Mucosa of stomach (tissue), 1 donor: ENCODE measurements at regions not wholly inside any gene's neighbourhood (a gene's known extent, or its start where the extent isn't known, plus 50 kb on each side); places are given as distances from the start of the nearest gene placed in this dataset.

Experiments used
- H3K27me3 ChIP-seq: one replicate; pipeline ENCODE4 v1.7.0; 2013; ENCODE audit warnings: mild to moderate bottlenecking, low read length; ENCODE audit not compliant: control insufficient read depth, insufficient read depth
- H3K36me3 ChIP-seq: one replicate; pipeline ENCODE4 v1.7.0; 2013; ENCODE audit warnings: low read length; ENCODE audit not compliant: control insufficient read depth, insufficient read depth
- H3K4me1 ChIP-seq: one replicate; pipeline ENCODE4 v1.7.0; 2013; ENCODE audit warnings: mild to moderate bottlenecking, low read length; ENCODE audit not compliant: control insufficient read depth, insufficient read depth
- H3K4me3 ChIP-seq: one replicate; pipeline ENCODE4 v1.7.0; 2013; ENCODE audit warnings: low read length
- H3K9ac ChIP-seq: one replicate; pipeline ENCODE4 v1.7.0; 2013; ENCODE audit warnings: mild to moderate bottlenecking, low read length, moderate library complexity
- H3K9me3 ChIP-seq: one replicate; pipeline ENCODE4 v1.7.0; 2013; ENCODE audit warnings: mild to moderate bottlenecking, low read length, moderate library complexity; ENCODE audit not compliant: control insufficient read depth
- donor health status: Pancreatic carcinoma.

DNA sequence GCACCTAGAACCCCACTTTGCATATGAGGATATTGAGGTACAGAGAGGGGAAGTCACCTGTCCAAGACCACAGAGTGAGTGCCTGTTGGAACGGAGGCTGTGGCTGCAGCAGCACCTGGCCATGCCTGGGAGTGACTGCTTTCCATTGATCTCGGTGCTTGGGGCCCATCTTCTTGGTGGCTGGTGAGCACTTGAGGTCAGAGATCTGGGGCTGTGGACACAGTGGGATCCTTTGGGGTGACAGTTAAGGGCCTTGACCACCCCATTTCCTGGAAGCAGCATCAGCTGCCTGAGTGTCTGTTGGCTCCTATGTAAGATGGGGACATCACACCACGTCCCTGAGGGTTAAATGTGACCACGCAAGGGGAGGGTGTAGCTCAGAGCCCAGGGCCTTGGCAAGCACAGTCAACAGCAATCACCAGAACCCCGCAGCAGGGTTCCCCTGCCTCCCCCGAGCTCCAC, 111.7 kb downstream of the IRF8 start:
- Histone ChIP-seq H3K9ac (no peak overlapping the region), H3K4me1 (no peaks in the 10 kb centered on the region), H3K27me3 (no peaks in the 10 kb centered on the region), H3K9me3 (no peaks in the 10 kb centered on the region), H3K4me3 (no peak overlapping the region), H3K36me3 (no peaks in the 10 kb centered on the region)

DNA sequence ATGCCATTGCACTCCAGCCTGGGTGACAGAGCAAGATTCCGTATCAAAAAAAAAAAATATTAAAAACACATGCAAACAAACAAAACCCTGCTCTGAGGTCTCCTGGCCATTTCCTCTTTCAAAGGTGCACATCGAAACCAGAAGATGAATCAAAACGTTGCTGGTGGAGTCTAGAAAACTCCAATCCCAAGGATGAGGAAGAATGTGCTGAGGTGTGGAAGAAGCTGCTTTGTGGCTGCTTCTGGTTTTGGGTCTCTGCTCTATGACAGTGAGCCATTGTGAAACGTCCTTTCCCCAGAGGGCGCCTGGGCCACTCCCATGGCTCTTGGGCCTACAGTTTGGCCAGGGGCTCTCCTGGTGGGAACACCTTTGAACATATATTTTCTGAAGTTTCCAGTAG, 112.6 kb downstream of the IRF8 start:
- no peak overlapping the region for H3K9ac ChIP-seq
- no peaks in the 10 kb centered on the region for H3K4me1 ChIP-seq
- no peaks in the 10 kb centered on the region for H3K27me3 ChIP-seq
- H3K4me3 ChIP-seq = no peak overlapping the region
- no peaks in the 10 kb centered on the region for H3K36me3 ChIP-seq
- H3K9me3 ChIP-seq = no peaks in the 10 kb centered on the region

DNA sequence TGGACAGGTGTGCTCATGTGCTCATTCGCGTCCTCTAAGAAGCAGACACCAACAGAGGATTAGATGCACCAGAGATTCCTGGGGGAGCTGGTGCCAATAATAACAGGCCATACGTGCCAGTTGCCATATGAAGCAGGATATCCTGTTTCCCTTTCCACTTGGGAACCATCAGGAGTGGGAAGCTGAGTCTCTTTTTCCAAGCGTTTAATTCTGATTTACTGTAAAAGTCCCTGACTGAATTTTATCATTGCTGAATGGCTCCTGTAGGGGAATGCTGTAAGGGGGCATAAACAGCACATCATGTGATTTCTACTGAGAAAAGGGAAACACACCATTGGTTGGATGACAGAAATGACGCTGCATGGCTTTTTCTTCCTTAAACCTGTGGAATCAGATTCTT, 113.3 kb downstream of the IRF8 start:
- Histone ChIP-seq H3K4me3 (no peak overlapping the region), H3K9me3 (no peaks in the 10 kb centered on the region), H3K36me3 (no peaks in the 10 kb centered on the region), H3K9ac (no peak overlapping the region), H3K27me3 (no peaks in the 10 kb centered on the region), H3K4me1 (no peaks in the 10 kb centered on the region)

DNA sequence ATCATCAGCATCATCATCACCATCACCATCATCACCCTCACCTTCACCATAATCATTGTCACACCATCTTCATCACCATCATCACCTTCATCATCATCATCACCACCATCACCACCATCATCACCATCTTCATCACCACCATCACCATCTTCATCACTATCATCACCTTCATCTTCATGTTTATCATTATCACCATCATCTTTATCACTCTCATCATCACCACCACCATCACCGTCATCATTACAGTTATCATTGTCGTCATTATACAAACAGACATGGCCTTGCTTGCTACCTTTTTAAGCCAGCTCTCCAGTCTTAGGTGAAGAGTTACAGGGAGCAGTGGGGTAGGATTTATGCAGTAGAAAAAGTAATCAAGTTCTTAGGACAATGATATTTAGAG, 114.9 kb downstream of the IRF8 start:
- no peaks in the 10 kb centered on the region for H3K4me1 ChIP-seq
- no peaks in the 10 kb centered on the region for H3K36me3 ChIP-seq
- H3K9ac ChIP-seq = no peak overlapping the region
- H3K9me3 ChIP-seq = no peaks in the 10 kb centered on the region
- no peak overlapping the region for H3K4me3 ChIP-seq
- no peaks in the 10 kb centered on the region for H3K27me3 ChIP-seq

DNA sequence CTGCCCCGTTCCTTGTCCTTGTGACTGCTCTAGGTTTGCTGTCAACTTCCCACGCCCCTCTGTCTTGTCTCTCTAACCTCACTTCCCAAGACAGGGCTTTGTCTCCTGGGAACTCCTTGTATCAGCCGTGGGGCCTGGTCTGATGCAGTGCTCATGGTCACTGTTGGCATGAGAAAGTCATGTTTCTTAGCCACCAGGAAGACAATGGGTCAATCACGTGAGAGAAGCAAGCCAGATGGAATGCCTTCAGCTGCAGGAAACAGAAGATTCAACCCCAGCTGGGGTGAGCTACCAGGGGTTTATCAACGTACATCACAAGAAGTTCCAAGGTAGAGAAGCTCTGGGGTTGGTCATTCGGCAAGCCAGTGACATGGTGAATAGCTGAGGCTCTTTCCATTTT, 116.6 kb downstream of the IRF8 start:
- H3K4me3 ChIP-seq = no peak overlapping the region
- no peaks in the 10 kb centered on the region for H3K36me3 ChIP-seq
- H3K27me3 ChIP-seq = no peaks in the 10 kb centered on the region
- no peak overlapping the region for H3K9ac ChIP-seq
- no peaks in the 10 kb centered on the region for H3K4me1 ChIP-seq
- H3K9me3 ChIP-seq = no peaks in the 10 kb centered on the region

GRCh38 chr16:86016201-86016965, 117.4 kb downstream of the IRF8 start:
- H3K36me3 ChIP-seq = no peaks in the 10 kb centered on the region
- no peak overlapping the region for H3K9ac ChIP-seq
- no peaks in the 10 kb centered on the region for H3K9me3 ChIP-seq
- H3K4me3 ChIP-seq = no peak overlapping the region
- no peaks in the 10 kb centered on the region for H3K4me1 ChIP-seq
- H3K27me3 ChIP-seq = no peaks in the 10 kb centered on the region

DNA sequence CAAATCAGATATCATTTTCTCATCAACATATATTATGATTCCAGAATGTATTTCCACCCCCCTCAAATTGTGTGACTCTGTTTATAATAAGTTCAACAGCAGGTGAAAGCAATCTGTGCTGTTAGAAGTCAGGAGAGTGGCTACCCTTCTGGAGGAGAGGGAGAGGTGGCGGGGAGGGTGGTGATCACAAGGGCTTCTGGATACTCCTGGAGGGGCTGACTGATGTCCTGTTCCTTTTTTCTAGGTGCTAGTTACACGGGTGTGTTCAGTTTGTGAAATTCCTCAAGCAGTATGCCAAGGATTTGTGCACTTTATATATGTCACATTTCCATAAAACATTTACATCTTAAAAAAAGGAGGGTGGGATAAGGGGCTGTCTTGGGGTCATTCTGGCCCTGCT, 119.1 kb downstream of the IRF8 start:
- Histone ChIP-seq H3K4me3 (no peak overlapping the region), H3K36me3 (no peaks in the 10 kb centered on the region), H3K4me1 (no peaks in the 10 kb centered on the region), H3K9ac (no peak overlapping the region), H3K27me3 (no peaks in the 10 kb centered on the region), H3K9me3 (no peaks in the 10 kb centered on the region)

DNA sequence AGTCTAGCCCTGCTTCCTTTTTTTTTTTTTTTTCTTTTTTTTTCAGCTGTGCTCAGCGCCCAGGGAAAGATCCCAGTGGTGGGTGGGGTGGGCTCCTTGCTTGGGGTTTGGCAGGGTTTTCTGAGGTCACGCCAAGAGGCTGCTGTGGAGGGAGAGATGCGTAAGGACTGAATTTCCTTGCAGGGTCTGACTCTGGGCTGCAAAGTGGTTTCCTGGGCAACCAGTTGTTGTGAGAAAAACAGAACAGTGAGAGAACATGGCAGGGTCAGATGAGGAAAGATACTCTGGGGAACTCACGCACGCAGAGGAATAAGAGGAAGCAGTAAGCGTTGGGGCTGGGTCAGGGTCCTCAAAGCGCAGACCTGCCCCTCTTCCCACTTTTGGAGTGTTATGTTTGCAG, 119.5 kb downstream of the IRF8 start:
- no peak overlapping the region for H3K9ac ChIP-seq
- no peaks in the 10 kb centered on the region for H3K27me3 ChIP-seq
- H3K36me3 ChIP-seq = no peaks in the 10 kb centered on the region
- H3K4me3 ChIP-seq = no peak overlapping the region
- no peaks in the 10 kb centered on the region for H3K4me1 ChIP-seq
- no peaks in the 10 kb centered on the region for H3K9me3 ChIP-seq

DNA sequence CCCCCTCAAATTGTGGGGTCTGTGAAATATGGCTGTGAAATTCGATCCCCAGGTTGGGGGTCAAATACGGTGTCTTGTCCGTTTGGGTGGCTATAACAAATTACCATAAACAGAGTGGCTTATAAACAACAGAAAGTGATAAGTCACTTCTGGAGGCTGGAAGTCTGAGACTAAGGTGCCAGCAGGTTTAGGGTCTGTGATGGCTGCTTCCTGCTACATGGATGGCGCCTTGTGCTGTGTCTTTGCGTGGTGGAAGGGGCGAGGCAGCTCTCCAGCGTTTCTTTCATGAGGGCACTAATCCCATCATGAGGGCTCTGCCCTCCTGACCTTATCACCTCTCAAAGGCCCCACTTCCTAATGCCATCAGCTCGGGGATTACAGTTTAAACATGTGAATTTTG, 120.0 kb downstream of the IRF8 start:
- Histone ChIP-seq H3K9me3 (no peaks in the 10 kb centered on the region), H3K36me3 (no peaks in the 10 kb centered on the region), H3K27me3 (no peaks in the 10 kb centered on the region), H3K4me3 (no peak overlapping the region), H3K9ac (no peak overlapping the region), H3K4me1 (no peaks in the 10 kb centered on the region)

DNA sequence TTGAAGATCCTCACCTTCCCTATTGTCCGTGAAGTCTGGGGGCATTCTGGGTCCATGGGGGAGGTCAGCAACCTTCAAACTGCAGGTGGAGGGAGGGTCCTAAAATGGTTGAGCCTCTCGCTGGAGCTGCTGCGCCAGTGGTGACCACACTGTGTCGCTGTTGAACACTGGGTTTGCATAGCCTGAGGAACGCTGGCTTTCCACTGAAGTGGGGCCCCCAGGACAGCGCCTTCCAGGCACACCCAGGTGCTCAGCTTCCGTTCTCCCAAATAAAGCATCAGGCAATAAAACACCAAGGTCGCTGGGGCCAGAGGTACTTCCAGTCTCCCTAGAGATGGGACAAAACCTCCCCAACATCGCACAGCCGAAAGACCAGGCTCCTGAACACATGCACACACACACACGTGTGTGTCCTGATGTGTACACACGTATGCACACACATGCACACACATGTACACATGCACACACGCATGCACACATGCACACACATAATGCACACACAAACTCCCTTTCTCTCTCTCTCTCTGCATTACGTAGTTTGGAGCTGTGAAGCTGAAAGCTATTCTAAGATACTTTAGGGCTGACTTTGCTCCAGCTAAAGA, 120.6 kb downstream of the IRF8 start:
- no peaks in the 10 kb centered on the region for H3K36me3 ChIP-seq
- H3K9me3 ChIP-seq = no peaks in the 10 kb centered on the region
- no peak overlapping the region for H3K4me3 ChIP-seq
- no peak overlapping the region for H3K9ac ChIP-seq
- no peaks in the 10 kb centered on the region for H3K27me3 ChIP-seq
- H3K4me1 ChIP-seq = no peaks in the 10 kb centered on the region

DNA sequence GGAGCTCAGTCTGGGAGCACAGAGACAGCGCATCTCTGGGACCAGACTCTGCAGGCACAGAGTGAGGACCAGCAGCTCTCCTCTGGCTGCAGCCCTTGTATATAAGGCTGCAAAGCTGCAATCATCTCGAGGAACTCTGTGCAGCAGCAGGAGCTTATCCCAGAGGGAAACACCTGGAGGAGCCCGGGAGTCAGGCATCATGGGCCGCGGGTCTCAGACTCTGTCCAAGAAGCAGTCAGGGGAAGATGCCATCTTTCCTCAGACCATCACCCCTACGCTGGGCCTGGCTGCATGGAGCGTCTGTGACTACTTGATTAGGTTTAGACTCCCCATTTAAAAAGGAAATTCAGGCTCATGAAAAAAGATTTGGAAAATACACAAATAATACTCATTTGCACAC, 122.0 kb downstream of the IRF8 start:
- H3K36me3 ChIP-seq = no peaks in the 10 kb centered on the region
- H3K4me3 ChIP-seq = no peak overlapping the region
- H3K4me1 ChIP-seq = peaks cover 3% of the 10 kb centered on the region
- no peaks in the 10 kb centered on the region for H3K27me3 ChIP-seq
- no peak overlapping the region for H3K9ac ChIP-seq
- H3K9me3 ChIP-seq = no peaks in the 10 kb centered on the region

DNA sequence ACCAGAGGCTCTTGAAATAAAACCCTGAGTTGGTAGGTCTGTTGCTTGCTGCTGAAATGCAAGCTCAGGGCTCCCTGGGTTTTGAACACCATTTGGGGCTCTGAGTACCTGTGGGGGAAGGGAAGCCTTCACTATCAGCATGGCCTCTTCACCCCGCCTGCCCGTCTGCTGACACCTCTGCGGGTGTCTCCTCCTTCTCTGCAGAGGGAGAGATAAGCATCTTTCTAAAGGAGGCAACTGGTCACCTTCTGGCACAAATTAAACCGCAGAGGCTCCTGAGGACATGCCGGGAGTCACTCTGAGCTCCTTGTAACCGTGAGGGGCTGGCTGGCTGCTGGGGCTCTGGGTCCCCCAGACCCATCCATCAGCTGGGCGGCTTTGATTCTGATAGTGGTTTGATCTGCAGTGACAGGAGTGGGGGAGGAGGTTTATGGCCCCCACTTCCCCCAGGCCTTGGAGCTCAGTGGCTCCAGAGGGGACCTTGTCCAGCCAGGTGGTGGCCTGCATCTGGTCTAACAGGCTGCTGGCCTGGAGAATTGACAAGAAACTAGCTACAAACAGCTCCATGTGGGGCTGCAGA, 123.5 kb downstream of the IRF8 start:
- no peak overlapping the region for H3K9ac ChIP-seq
- no peaks in the 10 kb centered on the region for H3K27me3 ChIP-seq
- peaks cover 17% of the 10 kb centered on the region for H3K4me1 ChIP-seq
- no peak overlapping the region for H3K4me3 ChIP-seq
- no peaks in the 10 kb centered on the region for H3K36me3 ChIP-seq
- no peaks in the 10 kb centered on the region for H3K9me3 ChIP-seq
